DND-41 (cell line): ENCODE measurements at regions not wholly inside any gene's neighbourhood (a gene's known extent, or its start where the extent isn't known, plus 50 kb on each side); places are given as distances from the start of the nearest gene placed in this dataset.

ENCODE experiments used
- ATAC-seq: fragments of 200-7000 bp; cut with Tn5 transposase; 3 replicates; pipeline ENCODE4 v1.9.1; 2021; ENCODE audit warnings: low read depth; ENCODE audit not compliant: insufficient read depth
- DNase-seq: peaks from one replicate; pipeline ENCODE4 v3.0.0-alpha.2; 2020
- H2AFZ ChIP-seq: 2 replicates; pipeline ENCODE4 v1.6.0; 2012; ENCODE audit warnings: low read depth, low read length
- H3K27ac ChIP-seq: 2 replicates; pipeline ENCODE4 v1.5.1; 2012; ENCODE audit warnings: low read length, inconsistent platforms
- H3K27me3 ChIP-seq: fragments of 200-600 bp; sonication (generic); 2 replicates; pipeline ENCODE4 v1.6.0; 2012; ENCODE audit warnings: low read length, mild to moderate bottlenecking, inconsistent platforms; ENCODE audit not compliant: insufficient read depth, poor library complexity
- H3K36me3 ChIP-seq: 2 replicates; pipeline ENCODE4 v1.5.1; 2012; ENCODE audit warnings: low read length, inconsistent platforms; ENCODE audit not compliant: insufficient read depth
- H3K4me1 ChIP-seq: 2 replicates; pipeline ENCODE4 v1.5.1; 2012; ENCODE audit warnings: mild to moderate bottlenecking, low read length; ENCODE audit not compliant: insufficient read depth
- H3K4me2 ChIP-seq: 2 replicates; pipeline ENCODE4 v1.6.0; 2012; ENCODE audit warnings: mild to moderate bottlenecking, moderate library complexity, low read length, inconsistent platforms; ENCODE audit not compliant: insufficient read depth
- H3K4me3 ChIP-seq, 2 experiments: fragments of 200-600 bp in 1 of 2; shearing (Covaris generic) in 1 of 2; 2 replicates each; pipeline ENCODE4 v1.5.1; 2012 to 2016; ENCODE audit warnings: inconsistent platforms in 2 of 2, low read length in 2 of 2, mild to moderate bottlenecking in 2 of 2, low read depth in 1 of 2, moderate library complexity in 1 of 2
- H3K79me2 ChIP-seq: 2 replicates; pipeline ENCODE4 v1.6.0; 2012; ENCODE audit warnings: low read length, inconsistent platforms; ENCODE audit not compliant: insufficient read depth
- H3K9ac ChIP-seq: 2 replicates; pipeline ENCODE4 v1.6.0; 2012; ENCODE audit warnings: low read depth, mild to moderate bottlenecking, inconsistent platforms, low read length, moderate library complexity
- H3K9me3 ChIP-seq: 2 replicates; pipeline ENCODE4 v1.5.1; 2012; ENCODE audit warnings: low read length, moderate library complexity, mild to moderate bottlenecking, inconsistent platforms; ENCODE audit not compliant: insufficient read depth, severe bottlenecking
- H4K20me1 ChIP-seq: 2 replicates; pipeline ENCODE4 v1.6.0; 2012; ENCODE audit warnings: low read length; ENCODE audit not compliant: insufficient read depth
- EZH2 ChIP-seq: IDR thresholded peaks from 3 replicates; pipeline ENCODE4 v1.6.1; 2012; ENCODE audit warnings: borderline replicate concordance, low read depth, mild to moderate bottlenecking, moderate library complexity, low read length, inconsistent platforms; ENCODE audit not compliant: severe bottlenecking
- TF ChIP-seq, protein P1 (sequence below): IDR thresholded peaks from 2 replicates; pipeline ENCODE4 v1.5.1; 2012; ENCODE audit warnings: borderline replicate concordance, low read length, moderate library complexity, mild to moderate bottlenecking; ENCODE audit not compliant: poor library complexity, severe bottlenecking; ENCODE audit errors: extremely low read depth

DNA sequence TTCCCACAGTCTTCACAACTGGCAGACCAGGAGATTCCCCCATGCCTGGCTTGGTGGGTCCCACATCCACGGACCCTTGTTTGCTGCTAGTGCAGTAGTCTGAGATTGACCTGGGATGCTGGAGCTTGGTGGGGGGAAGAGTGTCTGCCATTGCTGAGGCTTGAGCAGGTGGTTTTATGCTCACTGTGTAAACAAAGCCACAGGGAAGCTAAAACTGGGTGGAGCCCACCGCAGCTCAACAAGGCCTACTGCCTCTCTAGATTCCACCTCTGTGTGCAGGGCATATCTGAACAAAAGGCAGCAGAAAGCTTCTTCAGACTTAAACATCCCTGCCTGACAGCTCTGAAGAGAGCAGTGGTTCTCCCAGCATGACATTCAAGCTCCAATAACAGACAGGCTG lies 177.3 kb upstream of the ETV3 start:
- Histone ChIP-seq H3K4me3 (no peak overlapping the region), H3K9ac (no peak overlapping the region), H2AFZ (no peak overlapping the region), H3K27ac (no peak overlapping the region), H3K9me3 (peaks cover 5% of the 10 kb centered on the region), H3K4me1 (no peaks in the 10 kb centered on the region), H3K36me3 (no peaks in the 10 kb centered on the region), H4K20me1 (no peaks in the 10 kb centered on the region), H3K27me3 (peaks cover 4% of the 10 kb centered on the region), H3K4me2 (no peak overlapping the region), H3K79me2 (no peaks in the 10 kb centered on the region)
- DNase-seq, result no peak
- no peak for ATAC-seq
- no peak for TF ChIP-seq EZH2
- TF ChIP-seq, protein P1, sequence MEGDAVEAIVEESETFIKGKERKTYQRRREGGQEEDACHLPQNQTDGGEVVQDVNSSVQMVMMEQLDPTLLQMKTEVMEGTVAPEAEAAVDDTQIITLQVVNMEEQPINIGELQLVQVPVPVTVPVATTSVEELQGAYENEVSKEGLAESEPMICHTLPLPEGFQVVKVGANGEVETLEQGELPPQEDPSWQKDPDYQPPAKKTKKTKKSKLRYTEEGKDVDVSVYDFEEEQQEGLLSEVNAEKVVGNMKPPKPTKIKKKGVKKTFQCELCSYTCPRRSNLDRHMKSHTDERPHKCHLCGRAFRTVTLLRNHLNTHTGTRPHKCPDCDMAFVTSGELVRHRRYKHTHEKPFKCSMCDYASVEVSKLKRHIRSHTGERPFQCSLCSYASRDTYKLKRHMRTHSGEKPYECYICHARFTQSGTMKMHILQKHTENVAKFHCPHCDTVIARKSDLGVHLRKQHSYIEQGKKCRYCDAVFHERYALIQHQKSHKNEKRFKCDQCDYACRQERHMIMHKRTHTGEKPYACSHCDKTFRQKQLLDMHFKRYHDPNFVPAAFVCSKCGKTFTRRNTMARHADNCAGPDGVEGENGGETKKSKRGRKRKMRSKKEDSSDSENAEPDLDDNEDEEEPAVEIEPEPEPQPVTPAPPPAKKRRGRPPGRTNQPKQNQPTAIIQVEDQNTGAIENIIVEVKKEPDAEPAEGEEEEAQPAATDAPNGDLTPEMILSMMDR, result no peak

DNA sequence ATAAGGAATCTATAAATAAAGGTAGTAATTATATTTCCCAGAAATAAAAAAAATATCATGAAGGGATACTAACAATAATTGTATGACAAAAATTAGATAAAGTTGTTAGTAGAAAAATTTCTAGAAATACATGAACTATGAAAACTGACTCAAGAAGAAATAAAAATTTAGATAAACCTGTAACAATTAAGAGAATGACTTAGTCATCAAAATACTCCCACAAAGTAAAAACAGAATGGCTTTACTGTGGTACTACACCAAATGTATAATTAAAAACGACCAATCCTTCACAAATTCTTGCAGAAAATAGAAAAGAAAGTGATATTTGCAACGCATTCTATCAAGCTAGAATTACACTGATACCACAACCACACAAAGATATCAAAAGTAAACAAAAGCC lies 176.2 kb upstream of the ETV3 start:
- Histone ChIP-seq H2AFZ (no peak overlapping the region), H3K9me3 (peaks cover under 1% of the 10 kb centered on the region), H3K9ac (no peak overlapping the region), H3K79me2 (no peaks in the 10 kb centered on the region), H4K20me1 (no peaks in the 10 kb centered on the region), H3K36me3 (no peaks in the 10 kb centered on the region), H3K27ac (no peak overlapping the region), H3K4me3 (no peak overlapping the region), H3K27me3 (peaks cover 11% of the 10 kb centered on the region), H3K4me2 (no peak overlapping the region), H3K4me1 (no peaks in the 10 kb centered on the region)
- ATAC-seq, result no peak
- TF ChIP-seq EZH2, result no peak
- TF ChIP-seq, protein P1, result no peak
- DNase-seq, result no peak

DNA sequence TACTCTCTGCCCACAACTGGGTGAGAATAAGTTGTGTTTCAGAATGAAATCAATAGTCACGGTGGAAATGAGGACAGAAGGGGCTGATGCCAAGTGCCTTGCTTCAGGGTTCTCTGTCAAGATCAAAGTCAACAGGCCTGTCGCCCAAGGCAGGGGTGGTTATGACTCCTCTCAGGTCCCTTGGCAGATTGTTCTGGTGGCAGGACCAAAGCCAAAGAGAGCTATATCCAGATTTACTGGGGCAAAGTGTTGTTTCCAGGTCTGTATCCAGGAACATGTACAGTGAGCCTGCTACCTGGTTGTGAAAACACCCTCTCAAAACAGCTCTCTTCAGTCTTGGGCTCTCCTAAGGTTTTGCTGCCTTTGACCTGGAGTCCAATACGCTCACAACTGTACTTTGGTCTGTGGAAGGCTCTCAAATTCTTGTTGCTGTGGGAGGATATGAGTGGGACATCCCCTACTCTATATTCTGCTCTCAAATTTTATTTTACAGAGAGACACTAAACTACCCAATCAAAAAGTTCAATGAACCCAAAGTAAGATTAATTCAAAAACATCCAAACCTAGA lies 175.1 kb upstream of the ETV3 start:
- TF ChIP-seq, protein P1, result no peak
- Histone ChIP-seq H3K4me1 (no peaks in the 10 kb centered on the region), H3K9ac (no peak overlapping the region), H3K27me3 (peaks cover 11% of the 10 kb centered on the region), H3K79me2 (no peaks in the 10 kb centered on the region), H4K20me1 (no peaks in the 10 kb centered on the region), H3K4me2 (no peak overlapping the region), H3K36me3 (no peaks in the 10 kb centered on the region), H3K27ac (no peak overlapping the region), H2AFZ (no peak overlapping the region), H3K4me3 (no peak overlapping the region), H3K9me3 (no peaks in the 10 kb centered on the region)
- DNase-seq (no peak), ATAC-seq (no peak)

DNA sequence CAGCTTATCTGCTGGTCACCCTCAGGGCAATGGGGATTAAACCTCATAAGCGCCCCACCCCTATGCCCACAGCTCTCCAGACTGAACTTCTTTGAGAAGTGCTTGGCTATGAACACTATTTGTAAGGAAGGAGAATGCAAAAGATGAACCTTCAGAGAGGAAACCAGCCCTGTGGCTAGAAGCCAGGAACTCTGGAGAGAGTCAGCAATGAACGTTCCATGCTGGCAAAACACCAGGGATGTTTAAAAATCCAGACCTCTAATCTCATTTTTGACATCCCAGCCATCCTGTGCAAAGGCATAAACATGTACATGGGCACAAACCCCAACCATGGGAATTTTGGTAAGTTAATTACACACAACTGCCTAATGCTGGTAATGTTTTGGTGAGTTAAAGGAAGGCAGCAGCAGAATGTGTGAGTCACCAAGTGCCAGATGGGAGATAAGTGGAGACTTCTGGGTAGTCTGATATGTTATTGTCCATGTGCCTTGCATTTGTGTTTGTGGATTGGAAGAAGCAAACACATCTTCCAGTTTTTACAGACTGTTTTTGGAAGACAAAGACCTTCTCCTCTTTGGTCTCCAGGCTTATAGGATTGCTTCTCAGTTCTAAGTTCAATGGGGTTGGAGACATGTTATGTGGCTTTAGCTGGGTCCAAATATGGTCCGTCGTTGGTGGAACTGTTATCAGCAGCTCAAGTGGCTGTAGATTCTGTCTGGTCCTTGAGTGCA lies 174.1 kb upstream of the ETV3 start:
- Histone ChIP-seq H3K27me3 (peaks cover 11% of the 10 kb centered on the region), H3K4me2 (no peak overlapping the region), H2AFZ (no peak overlapping the region), H3K4me1 (no peaks in the 10 kb centered on the region), H3K36me3 (no peaks in the 10 kb centered on the region), H3K79me2 (no peaks in the 10 kb centered on the region), H3K9me3 (no peaks in the 10 kb centered on the region), H3K27ac (no peak overlapping the region), H4K20me1 (no peaks in the 10 kb centered on the region), H3K4me3 (no peak overlapping the region), H3K9ac (no peak overlapping the region)
- ATAC-seq (no peak), DNase-seq (no peak)
- TF ChIP-seq EZH2, result no peak
- TF ChIP-seq, protein P1, result no peak
